DMS53 treated with DMSO at 0.1 percent for 48 hours (cell line): ENCODE measurements at regions not wholly inside any gene's neighbourhood (a gene's known extent, or its start where the extent isn't known, plus 50 kb on each side); places are given as distances from the start of the nearest gene placed in this dataset.

Source experiments
- DNase-seq: peaks from one replicate; lab custom pipeline; 2025; ENCODE audit not compliant: unreplicated experiment; lab: John Stamatoyannopoulos, UW

- no peak for DNase-seq
Measured at GRCh38 chr19:31641591-31641990, 292.4 kb upstream of the TSHZ3 start.

GRCh38 chr19:31648347-31648746 lies 299.1 kb upstream of the TSHZ3 start:
- DNase-seq = no peak

- DNase-seq = no peak
Measured at GRCh38 chr19:31656507-31656906, 307.3 kb upstream of the TSHZ3 start.

GRCh38 chr19:31658993-31659896 lies 310.0 kb upstream of the TSHZ3 start:
- DNase-seq = no peak

GRCh38 chr19:31659897-31660210 lies 310.6 kb upstream of the TSHZ3 start:
- no peak for DNase-seq

GRCh38 chr19:31664096-31664495 lies 314.9 kb upstream of the TSHZ3 start:
- no peak for DNase-seq

- no peak for DNase-seq
Measured at GRCh38 chr19:31664997-31665396, 315.8 kb upstream of the TSHZ3 start.

- no peak for DNase-seq
Measured at GRCh38 chr19:31666126-31666525, 316.9 kb upstream of the TSHZ3 start.

- no peak for DNase-seq
Measured at GRCh38 chr19:31667106-31667505, 317.9 kb upstream of the TSHZ3 start.

- no peak for DNase-seq
Measured at GRCh38 chr19:31668921-31669320, 319.7 kb upstream of the TSHZ3 start.

- DNase-seq = no peak
Measured at GRCh38 chr19:31670931-31671330, 321.7 kb upstream of the TSHZ3 start.

- no peak for DNase-seq
Measured at GRCh38 chr19:31671411-31672035, 322.3 kb upstream of the TSHZ3 start.

- DNase-seq = no peak
Measured at GRCh38 chr19:31674503-31675192, 325.4 kb upstream of the TSHZ3 start.

GRCh38 chr19:31675193-31675913 lies 326.1 kb upstream of the TSHZ3 start:
- no peak for DNase-seq

GRCh38 chr19:31676271-31677004 lies 327.2 kb upstream of the TSHZ3 start:
- DNase-seq = no peak

GRCh38 chr19:31678421-31678820 lies 329.2 kb upstream of the TSHZ3 start:
- no peak for DNase-seq

- DNase-seq = no peak
Measured at GRCh38 chr19:31681121-31681520, 331.9 kb upstream of the TSHZ3 start.

- no peak for DNase-seq
Measured at GRCh38 chr19:31693131-31693932, 344.1 kb upstream of the TSHZ3 start.

GRCh38 chr19:31693933-31694269 lies 344.7 kb upstream of the TSHZ3 start:
- no peak for DNase-seq

- no peak for DNase-seq
Measured at GRCh38 chr19:31694761-31695160, 345.5 kb upstream of the TSHZ3 start.
